IMR-90 (cell line): ENCODE measurements at regions not wholly inside any gene's neighbourhood (a gene's known extent, or its start where the extent isn't known, plus 50 kb on each side); places are given as distances from the start of the nearest gene placed in this dataset.

Source experiments
- ATAC-seq: fragments of 200-7000 bp; cut with Tn5 transposase; 2 replicates; pipeline ENCODE4 v1.9.1; 2020; ENCODE audit warnings: low read depth, mild to moderate bottlenecking, moderate library complexity
- BruUV-seq: library from RNA; stranded (reverse); fragments of 400-500 nt; replicated peaks from 2 replicates; lab custom pipeline; 2021; lab: Mats Ljungman, UMichigan
- CTCF ChIA-PET: fragments of 300-600 bp; formaldehyde crosslinking; extraction: SDS; loops from one replicate; lab custom pipeline; 2021; ENCODE audit warnings: antibody characterized with exemption; lab: Yijun Ruan, JAX
- POLR2A ChIA-PET: fragments of 300-600 bp; sonication (Branson Sonifier 250); formaldehyde crosslinking; loops from one replicate; lab custom pipeline; 2022; ENCODE audit warnings: antibody characterized with exemption; ENCODE audit not compliant: unreplicated experiment; lab: Charles Lee
- DNase-seq: peaks from one replicate; pipeline ENCODE4 v3.0.0; 2013
- H2AFZ ChIP-seq: replicated peaks from 2 replicates; pipeline ENCODE3; 2013; ENCODE audit warnings: low read length, mild to moderate bottlenecking; ENCODE audit not compliant: poor library complexity
- H2AK5ac ChIP-seq: 2 replicates; pipeline ENCODE4 v1.6.1; 2013; ENCODE audit warnings: low read depth, low read length, inconsistent platforms
- H2AK9ac ChIP-seq: replicated peaks from 2 replicates; pipeline ENCODE3; 2013; ENCODE audit warnings: mild to moderate bottlenecking, low read depth, low read length, moderate library complexity; ENCODE audit not compliant: poor library complexity
- H2BK120ac ChIP-seq: 2 replicates; pipeline ENCODE4 v1.6.1; 2013; ENCODE audit warnings: low read depth, low read length, inconsistent platforms
- H2BK15ac ChIP-seq: 3 replicates; pipeline ENCODE4 v1.6.1; 2013; ENCODE audit warnings: low read depth, low read length, inconsistent platforms
- H2BK20ac ChIP-seq: 2 replicates; pipeline ENCODE4 v1.6.1; 2013; ENCODE audit warnings: low read depth, mild to moderate bottlenecking, inconsistent platforms, low read length, moderate library complexity
- H2BK5ac ChIP-seq: 2 replicates; pipeline ENCODE4 v1.6.1; 2013; ENCODE audit warnings: mild to moderate bottlenecking, low read depth, low read length, inconsistent platforms; ENCODE audit not compliant: poor library complexity, severe bottlenecking
- H3K14ac ChIP-seq: replicated peaks from 2 replicates; pipeline ENCODE4 v1.6.1; 2013; ENCODE audit warnings: low read depth, low read length, inconsistent platforms
- H3K18ac ChIP-seq: 2 replicates; pipeline ENCODE4 v1.6.1; 2013; ENCODE audit warnings: low read depth, low read length, control low read depth
- H3K23ac ChIP-seq: 2 replicates; pipeline ENCODE4 v1.6.1; 2013; ENCODE audit warnings: low read depth, low read length, inconsistent platforms
- H3K27ac ChIP-seq: 2 replicates; pipeline ENCODE4 v1.5.1; 2013; ENCODE audit warnings: mild to moderate bottlenecking, control low read depth, low read length; ENCODE audit not compliant: insufficient read depth
- H3K27me3 ChIP-seq: 2 replicates; pipeline ENCODE4 v1.6.1; 2013; ENCODE audit warnings: low read length; ENCODE audit not compliant: control insufficient read depth, insufficient read depth
- H3K36me3 ChIP-seq: 2 replicates; pipeline ENCODE4 v1.6.1; 2013; ENCODE audit warnings: low read length, mixed read lengths; ENCODE audit not compliant: control insufficient read depth, insufficient read depth
- H3K4ac ChIP-seq: 2 replicates; pipeline ENCODE4 v1.6.1; 2013; ENCODE audit warnings: low read depth, low read length, inconsistent platforms
- H3K4me1 ChIP-seq: 2 replicates; pipeline ENCODE4 v1.6.1; 2013; ENCODE audit warnings: low read length, mixed read lengths; ENCODE audit not compliant: control insufficient read depth, insufficient read depth
- H3K4me2 ChIP-seq: 2 replicates; pipeline ENCODE4 v1.6.1; 2013; ENCODE audit warnings: low read depth, mild to moderate bottlenecking, control low read depth, low read length, moderate library complexity
- H3K4me3 ChIP-seq: 2 replicates; pipeline ENCODE4 v1.5.1; 2013; ENCODE audit warnings: low read depth, mild to moderate bottlenecking, control low read depth, low read length, moderate library complexity; ENCODE audit not compliant: insufficient read depth
- H3K56ac ChIP-seq: 2 replicates; pipeline ENCODE4 v1.6.1; 2013; ENCODE audit warnings: low read length, inconsistent platforms; ENCODE audit not compliant: insufficient read depth; ENCODE audit errors: extremely low read depth
- H3K79me1 ChIP-seq, 2 experiments: 2 replicates each; pipeline ENCODE4 v1.6.1; 2013; ENCODE audit warnings: low read length in 2 of 2, inconsistent platforms in 1 of 2, low read depth in 1 of 2
- H3K9ac ChIP-seq: 2 replicates; pipeline ENCODE4 v1.6.1; 2013; ENCODE audit warnings: low read depth, low read length, control low read depth
- H3K9me1 ChIP-seq: 2 replicates; pipeline ENCODE4 v1.6.1; 2013; ENCODE audit warnings: low read length, inconsistent platforms; ENCODE audit not compliant: insufficient read depth
- H3K9me3 ChIP-seq: 2 replicates; pipeline ENCODE4 v1.6.1; 2013; ENCODE audit warnings: low read length; ENCODE audit not compliant: control insufficient read depth, insufficient read depth
- H4K20me1 ChIP-seq: 2 replicates; pipeline ENCODE4 v1.6.1; 2013; ENCODE audit warnings: low read length, inconsistent platforms; ENCODE audit not compliant: insufficient read depth
- H4K5ac ChIP-seq: 2 replicates; pipeline ENCODE4 v1.6.1; 2013; ENCODE audit warnings: mild to moderate bottlenecking, low read depth, low read length, control low read depth
- H4K8ac ChIP-seq, 2 experiments: 2 replicates each; pipeline ENCODE4 v1.6.1; 2013; ENCODE audit warnings: low read depth in 2 of 2, low read length in 2 of 2, control low read depth in 1 of 2, inconsistent platforms in 1 of 2
- H4K91ac ChIP-seq: 2 replicates; pipeline ENCODE4 v1.6.1; 2013; ENCODE audit warnings: low read depth, low read length, inconsistent platforms; ENCODE audit not compliant: insufficient read depth
- BHLHE40 ChIP-seq: fragments of 150-350 bp; IDR thresholded peaks from 2 replicates; pipeline ENCODE4 v1.6.1; 2016; ENCODE audit warnings: mild to moderate bottlenecking, low read depth, low read length
- CEBPB ChIP-seq: IDR thresholded peaks from 2 replicates; pipeline ENCODE4 v1.6.1; 2012; ENCODE audit warnings: low read depth, low read length, improper control_type of control experiment
- CHD1 ChIP-seq: IDR thresholded peaks from 2 replicates; pipeline ENCODE4 v1.6.1; 2012; ENCODE audit warnings: low read depth, low read length, improper control_type of control experiment
- CTCF ChIP-seq: conservative IDR thresholded peaks from 2 replicates; pipeline ENCODE4 v1.5.1; 2012; ENCODE audit warnings: mild to moderate bottlenecking, low read depth, low read length, improper control_type of control experiment
- ELK1 ChIP-seq: fragments of 150-350 bp; IDR thresholded peaks from 2 replicates; pipeline ENCODE4 v1.6.1; 2016; ENCODE audit warnings: low read depth, mild to moderate bottlenecking, low read length, moderate library complexity, borderline replicate concordance
- FOS ChIP-seq: fragments of 150-350 bp; IDR thresholded peaks from 2 replicates; pipeline ENCODE4 v1.6.1; 2016; ENCODE audit warnings: low read depth, low read length
- MAFK ChIP-seq: IDR thresholded peaks from 2 replicates; pipeline ENCODE4 v1.6.1; 2012; ENCODE audit warnings: low read depth, low read length, improper control_type of control experiment
- MAZ ChIP-seq: IDR thresholded peaks from 2 replicates; pipeline ENCODE4 v1.6.1; 2012; ENCODE audit warnings: low read depth, mild to moderate bottlenecking, low read length, improper control_type of control experiment, moderate library complexity, borderline replicate concordance
- MXI1 ChIP-seq: IDR thresholded peaks from 2 replicates; pipeline ENCODE4 v1.6.1; 2012; ENCODE audit warnings: low read depth, mild to moderate bottlenecking, low read length, moderate library complexity, borderline replicate concordance
- NFE2L2 ChIP-seq: fragments of 150-350 bp; IDR thresholded peaks from 2 replicates; pipeline ENCODE4 v1.6.1; 2016; ENCODE audit warnings: low read depth, mild to moderate bottlenecking, low read length
- POLR2A ChIP-seq: IDR thresholded peaks from 2 replicates; pipeline ENCODE4 v1.6.1; 2012; ENCODE audit warnings: mild to moderate bottlenecking, low read depth, low read length
- RAD21 ChIP-seq: IDR thresholded peaks from 2 replicates; pipeline ENCODE4 v1.6.1; 2012; ENCODE audit warnings: low read length, improper control_type of control experiment
- RCOR1 ChIP-seq: IDR thresholded peaks from 2 replicates; pipeline ENCODE4 v1.6.1; 2012; ENCODE audit warnings: mild to moderate bottlenecking, low read length, improper control_type of control experiment; ENCODE audit not compliant: insufficient replicate concordance
- RFX5 ChIP-seq: IDR thresholded peaks from 2 replicates; pipeline ENCODE4 v1.8.0; 2012; ENCODE audit warnings: low read depth, mild to moderate bottlenecking, low read length, moderate library complexity
- SMC3 ChIP-seq: fragments of 150-350 bp; IDR thresholded peaks from 2 replicates; pipeline ENCODE4 v1.6.1; 2016; ENCODE audit warnings: low read depth, mild to moderate bottlenecking, antibody characterized with exemption, low read length, moderate library complexity
- USF2 ChIP-seq: fragments of 150-350 bp; IDR thresholded peaks from 2 replicates; pipeline ENCODE4 v1.6.1; 2017; ENCODE audit warnings: mild to moderate bottlenecking, antibody characterized with exemption, low read length, low read depth
- WGBS, 2 experiments: methylation state at CpG; one replicate each; pipeline versions ENCODE4 v1.1.5 to v1.1.7; 2013; ENCODE audit warnings: missing lambda C conversion rate in 2 of 2; ENCODE audit not compliant: insufficient read length in 1 of 2; ENCODE audit errors: extremely low coverage in 2 of 2; 5-methylcytosine and 5-hydroxymethylcytosine counted together
- dilution Hi-C: fragments of 300-500 bp; cut with HindIII; formaldehyde crosslinking; loops from one replicate; pipeline ENCODE4 v1.14.3; 2018; ENCODE audit warnings: low sequenced_read_pairs; ENCODE audit not compliant: unreplicated experiment
- in situ Hi-C: fragments of 300-500 bp; cut with MboI; formaldehyde crosslinking; loops from 3 replicates; pipeline ENCODE4 v1.14.3; 2019; ENCODE audit warnings: low sequenced_read_pairs, inconsistent platforms, mixed read lengths
- intact Hi-C: fragments of 100-400 bp; cut with micrococcal nuclease; formaldehyde crosslinking; loops from 2 replicates; pipeline ENCODE4 v1.10.0; 2022

GRCh38 chr4:17091104-17091503 is 192.7 kb upstream of the LDB2 start:
- H2AFZ ChIP-seq: no peak overlapping the region
- no peak for DNase-seq
- H2AK9ac ChIP-seq: no peak overlapping the region
- no peak overlapping the region for H3K27ac ChIP-seq
- no peaks in the 10 kb centered on the region for H3K36me3 ChIP-seq
- dilution Hi-C loops: no loop called here
- no peak overlapping the region for H2BK20ac ChIP-seq
- no peak overlapping the region; the same call in 1 of the 2 replicates for H2BK120ac ChIP-seq
- H3K18ac ChIP-seq: no peak overlapping the region
- peaks cover 4% of the 10 kb centered on the region; the same call in 1 of the 2 replicates for H3K9me1 ChIP-seq
- ChIA-PET CTCF (no interaction called here), POLR2A (no interaction called here)
- no peak overlapping the region for H4K5ac ChIP-seq
- H4K20me1 ChIP-seq: no peaks in the 10 kb centered on the region
- H3K27me3 ChIP-seq: no peaks in the 10 kb centered on the region
- no peak overlapping the region for H3K23ac ChIP-seq
- no peak overlapping the region for H3K4me3 ChIP-seq
- WGBS, 2 experiments: 86% methylated on average over 1 of the region's 3 CpGs; no CpG with 5 or more reads in 1 of the 2 experiments
- H4K8ac ChIP-seq: no peak overlapping the region
- no peak overlapping the region for H3K9ac ChIP-seq
- no peak overlapping the region for H4K91ac ChIP-seq
- no peak overlapping the region for H3K4ac ChIP-seq
- no peak overlapping the region for H3K14ac ChIP-seq
- ATAC-seq: no peak
- H3K79me1 ChIP-seq: no peaks in the 10 kb centered on the region
- TF ChIP-seq RAD21 (no peak), MAZ (no peak), RFX5 (no peak), POLR2A (no peak), BHLHE40 (no peak), CEBPB (no peak), MXI1 (no peak), USF2 (no peak), NFE2L2 (no peak), FOS (no peak), SMC3 (no peak), RCOR1 (no peak), MAFK (no peak), CTCF (no peak), ELK1 (no peak), CHD1 (no peak)
- no peak overlapping the region for H3K56ac ChIP-seq
- intact Hi-C loops: no loop called here
- H2AK5ac ChIP-seq: no peak overlapping the region
- in situ Hi-C loops: no loop called here
- no peak overlapping the region for H2BK5ac ChIP-seq
- H3K4me1 ChIP-seq: peaks cover 6% of the 10 kb centered on the region; the same call in 1 of the 2 replicates
- H2BK15ac ChIP-seq: no peak overlapping the region
- H3K4me2 ChIP-seq: no peak overlapping the region
- H3K9me3 ChIP-seq: no peaks in the 10 kb centered on the region
- BruUV-seq: no TSS peak
